PFSK-1 (cell line): ENCODE measurements at regions not wholly inside any gene's neighbourhood (a gene's known extent, or its start where the extent isn't known, plus 50 kb on each side); places are given as distances from the start of the nearest gene placed in this dataset.

Experiments
- POLR2AphosphoS5 ChIP-seq: IDR thresholded peaks from 2 replicates; pipeline ENCODE4 v1.6.1; 2012; ENCODE audit warnings: low read depth, mild to moderate bottlenecking, control low read depth, low read length, moderate library complexity
- SIN3A ChIP-seq: IDR thresholded peaks from 2 replicates; pipeline ENCODE4 v1.6.1; 2012; ENCODE audit warnings: mild to moderate bottlenecking, low read length, moderate library complexity, borderline replicate concordance; ENCODE audit not compliant: insufficient read depth
- TAF1 ChIP-seq: IDR thresholded peaks from 2 replicates; pipeline ENCODE4 v1.6.1; 2012; ENCODE audit warnings: low read length, control low read depth, borderline replicate concordance; ENCODE audit not compliant: insufficient read depth
- TF ChIP-seq, protein P1 (sequence below), 2 experiments: IDR thresholded peaks; 2 replicates each; pipeline versions ENCODE4 v1.6.1 to v1.8.0; 2011 to 2012; ENCODE audit warnings: low read depth in 2 of 2, low read length in 2 of 2, control low read depth in 1 of 2, inconsistent platforms in 1 of 2, mild to moderate bottlenecking in 1 of 2, moderate library complexity in 1 of 2; ENCODE audit not compliant: insufficient read depth in 1 of 2

DNA sequence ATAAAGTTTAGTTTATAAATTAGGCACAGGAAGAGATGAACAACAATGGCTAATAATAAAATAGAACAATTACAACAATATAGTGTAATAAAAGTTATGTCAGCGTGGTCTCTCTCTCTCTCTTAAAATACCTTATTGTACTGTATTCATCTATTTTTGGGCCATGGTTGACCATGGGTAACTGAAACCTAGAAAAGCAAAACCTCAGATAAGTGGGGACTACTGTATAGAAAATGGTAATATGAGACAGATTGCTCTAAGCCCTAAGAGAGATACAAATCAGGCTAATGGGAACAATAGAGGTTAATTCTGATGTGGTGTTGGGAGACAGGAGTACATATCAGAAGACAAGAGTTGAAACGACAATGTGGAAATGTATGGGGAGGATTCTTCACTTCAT, 86.2 kb downstream of the ZNF365 start:
- no peak for TF ChIP-seq POLR2AphosphoS5
- TF ChIP-seq, protein P1, sequence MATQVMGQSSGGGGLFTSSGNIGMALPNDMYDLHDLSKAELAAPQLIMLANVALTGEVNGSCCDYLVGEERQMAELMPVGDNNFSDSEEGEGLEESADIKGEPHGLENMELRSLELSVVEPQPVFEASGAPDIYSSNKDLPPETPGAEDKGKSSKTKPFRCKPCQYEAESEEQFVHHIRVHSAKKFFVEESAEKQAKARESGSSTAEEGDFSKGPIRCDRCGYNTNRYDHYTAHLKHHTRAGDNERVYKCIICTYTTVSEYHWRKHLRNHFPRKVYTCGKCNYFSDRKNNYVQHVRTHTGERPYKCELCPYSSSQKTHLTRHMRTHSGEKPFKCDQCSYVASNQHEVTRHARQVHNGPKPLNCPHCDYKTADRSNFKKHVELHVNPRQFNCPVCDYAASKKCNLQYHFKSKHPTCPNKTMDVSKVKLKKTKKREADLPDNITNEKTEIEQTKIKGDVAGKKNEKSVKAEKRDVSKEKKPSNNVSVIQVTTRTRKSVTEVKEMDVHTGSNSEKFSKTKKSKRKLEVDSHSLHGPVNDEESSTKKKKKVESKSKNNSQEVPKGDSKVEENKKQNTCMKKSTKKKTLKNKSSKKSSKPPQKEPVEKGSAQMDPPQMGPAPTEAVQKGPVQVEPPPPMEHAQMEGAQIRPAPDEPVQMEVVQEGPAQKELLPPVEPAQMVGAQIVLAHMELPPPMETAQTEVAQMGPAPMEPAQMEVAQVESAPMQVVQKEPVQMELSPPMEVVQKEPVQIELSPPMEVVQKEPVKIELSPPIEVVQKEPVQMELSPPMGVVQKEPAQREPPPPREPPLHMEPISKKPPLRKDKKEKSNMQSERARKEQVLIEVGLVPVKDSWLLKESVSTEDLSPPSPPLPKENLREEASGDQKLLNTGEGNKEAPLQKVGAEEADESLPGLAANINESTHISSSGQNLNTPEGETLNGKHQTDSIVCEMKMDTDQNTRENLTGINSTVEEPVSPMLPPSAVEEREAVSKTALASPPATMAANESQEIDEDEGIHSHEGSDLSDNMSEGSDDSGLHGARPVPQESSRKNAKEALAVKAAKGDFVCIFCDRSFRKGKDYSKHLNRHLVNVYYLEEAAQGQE (IDR thresholded peaks at IDR 0.05; ENCODE audit: insufficient read depth in 1 of 2, low read depth in 2 of 2, low read length in 2 of 2) = no peak
- no peak for TF ChIP-seq SIN3A
- no peak for TF ChIP-seq TAF1
